Right atrium auricular region (tissue), 2 donors: ENCODE measurements at regions not wholly inside any gene's neighbourhood (a gene's known extent, or its start where the extent isn't known, plus 50 kb on each side); places are given as distances from the start of the nearest gene placed in this dataset.
"Not testable (repeated sequence)": the region's sequence is repeated elsewhere in the genome, so short reads cannot be mapped to it uniquely, and the experiment has no call there.

Source experiments
- DNase-seq: peaks from one replicate; pipeline ENCODE4 v3.0.0-alpha.2; 2019; ENCODE audit warnings: low spot score
- H3K27ac ChIP-seq, 2 donors: fragments of 200-600 bp; sonication (generic); 1 replicate in 1 of 2; 2 replicates in 1 of 2; pipeline ENCODE4 v1.5.1; 2016 to 2019
- H3K27me3 ChIP-seq, 2 donors: fragments of 200-600 bp; sonication (generic); one replicate each; pipeline versions ENCODE4 v1.5.1 to v1.6.0; 2017 to 2019
- H3K36me3 ChIP-seq: fragments of 200-600 bp; sonication (generic); one replicate; pipeline ENCODE4 v1.5.1; 2016
- H3K4me1 ChIP-seq, 2 donors: fragments of 200-600 bp; sonication (generic); one replicate each; pipeline versions ENCODE4 v1.5.1 to v1.6.0; 2017 to 2019
- H3K4me3 ChIP-seq, 2 donors: fragments of 200-600 bp; sonication (generic); 1 replicate in 1 of 2; 2 replicates in 1 of 2; pipeline ENCODE4 v1.5.1; 2017 to 2019; ENCODE audit warnings: mild to moderate bottlenecking in 1 of 2, moderate library complexity in 1 of 2
- H3K9me3 ChIP-seq, 2 donors: fragments of 200-600 bp; sonication (generic); one replicate each; pipeline ENCODE4 v1.5.1; 2019
- CTCF ChIP-seq, 2 donors: fragments of 200-600 bp; sonication (generic); IDR thresholded peaks; one replicate each; pipeline ENCODE4 v1.5.1; 2019; ENCODE audit warnings: antibody characterized with exemption in 2 of 2

- H3K27ac ChIP-seq: no peak overlapping the region
- no peak overlapping the region for H3K4me3 ChIP-seq
- DNase-seq: no peak
- no peak for TF ChIP-seq CTCF (IDR thresholded peaks at IDR 0.05)
- no peaks in the 10 kb centered on the region for H3K27me3 ChIP-seq
- H3K36me3 ChIP-seq: no peaks in the 10 kb centered on the region
- H3K9me3 ChIP-seq: no peaks in the 10 kb centered on the region
- no peaks in the 10 kb centered on the region for H3K4me1 ChIP-seq
These were observed 63.9 kb upstream of the BBX start for GRCh38 chr3:107458871-107459270.

DNA sequence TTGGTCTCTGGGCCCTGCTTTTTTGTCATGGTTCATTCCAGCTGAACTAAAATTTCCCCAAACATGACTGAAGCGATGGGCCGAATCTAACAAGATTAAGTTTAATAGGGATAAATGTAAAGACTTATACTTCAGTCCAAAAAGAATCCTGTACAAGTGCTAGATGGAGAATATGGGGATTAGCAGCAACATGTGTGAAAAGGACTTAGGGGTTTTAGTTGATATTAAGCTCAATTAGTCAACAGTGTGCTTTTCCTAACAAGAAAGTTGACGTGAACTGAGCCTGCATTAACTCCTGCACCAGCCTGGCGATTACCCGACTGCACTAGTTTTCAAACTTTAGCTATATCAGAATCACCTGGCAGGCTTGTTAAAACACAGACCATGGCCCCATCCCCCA, 61.0 kb upstream of the BBX start:
- no peaks in the 10 kb centered on the region for H3K36me3 ChIP-seq
- no peak overlapping the region for H3K27ac ChIP-seq
- no peaks in the 10 kb centered on the region for H3K9me3 ChIP-seq
- DNase-seq: no peak
- H3K27me3 ChIP-seq: no peaks in the 10 kb centered on the region
- H3K4me3 ChIP-seq: no peak overlapping the region
- TF ChIP-seq CTCF (IDR thresholded peaks at IDR 0.05): no peak
- H3K4me1 ChIP-seq: no peaks in the 10 kb centered on the region

GRCh38 chr3:107464037-107464436, 58.7 kb upstream of the BBX start:
- H3K27me3 ChIP-seq: no peaks in the 10 kb centered on the region
- H3K4me1 ChIP-seq: no peaks in the 10 kb centered on the region
- no peak for DNase-seq
- TF ChIP-seq CTCF (IDR thresholded peaks at IDR 0.05): no peak
- no peaks in the 10 kb centered on the region for H3K36me3 ChIP-seq
- no peak overlapping the region for H3K27ac ChIP-seq
- no peaks in the 10 kb centered on the region for H3K9me3 ChIP-seq
- no peak overlapping the region for H3K4me3 ChIP-seq

- Histone ChIP-seq H3K4me3 (no peak overlapping the region), H3K36me3 (no peaks in the 10 kb centered on the region), H3K4me1 (no peaks in the 10 kb centered on the region), H3K9me3 (no peaks in the 10 kb centered on the region), H3K27me3 (no peaks in the 10 kb centered on the region), H3K27ac (no peak overlapping the region)
- TF ChIP-seq CTCF (IDR thresholded peaks at IDR 0.05): no peak
- no peak for DNase-seq
These were observed 57.6 kb upstream of the BBX start for GRCh38 chr3:107465064-107465631.

- no peak for TF ChIP-seq CTCF (IDR thresholded peaks at IDR 0.05)
- H3K27ac ChIP-seq: no peak overlapping the region
- peaks cover 0 to 9% of the 10 kb centered on the region in 2 donors for H3K9me3 ChIP-seq
- no peak overlapping the region for H3K4me3 ChIP-seq
- DNase-seq: no peak
- no peaks in the 10 kb centered on the region for H3K27me3 ChIP-seq
- H3K36me3 ChIP-seq: no peaks in the 10 kb centered on the region
- H3K4me1 ChIP-seq: no peaks in the 10 kb centered on the region
These were observed 54.0 kb upstream of the BBX start for GRCh38 chr3:107468782-107469181.

GRCh38 chr3:107470496-107470895, 52.3 kb upstream of the BBX start:
- DNase-seq, H3K27ac ChIP-seq, H3K27me3 ChIP-seq, H3K4me3 ChIP-seq, H3K4me1 ChIP-seq, H3K36me3 ChIP-seq, H3K9me3 ChIP-seq: not testable (repeated sequence)
